BE2C (cell line): ENCODE measurements at regions not wholly inside any gene's neighbourhood (a gene's known extent, or its start where the extent isn't known, plus 50 kb on each side); places are given as distances from the start of the nearest gene placed in this dataset.

ENCODE experiments used
- DNase-seq: peaks from one replicate; pipeline ENCODE4 v3.0.0-alpha.2; 2020
- H3K27me3 ChIP-seq: fragments of 250-450 bp; sonication (Bioruptor Pico); 2 replicates; pipeline ENCODE4 v1.5.1; 2020; ENCODE audit warnings: mild to moderate bottlenecking
- H3K36me3 ChIP-seq: fragments of 250-450 bp; sonication (Bioruptor Pico); 2 replicates; pipeline ENCODE4 v1.5.1; 2020; ENCODE audit warnings: mild to moderate bottlenecking
- H3K4me1 ChIP-seq: fragments of 250-450 bp; sonication (Bioruptor Pico); 2 replicates; pipeline ENCODE4 v1.5.1; 2020
- H3K4me3 ChIP-seq: 2 replicates; pipeline ENCODE4 v1.5.1; 2011; ENCODE audit warnings: low read depth, low read length
- H3K9me3 ChIP-seq: fragments of 250-450 bp; sonication (Bioruptor Pico); 2 replicates; pipeline ENCODE4 v1.5.1; 2020
- CTCF ChIP-seq: IDR thresholded peaks from 2 replicates; pipeline ENCODE4 v1.5.1; 2012; ENCODE audit warnings: mild to moderate bottlenecking, low read depth, low read length

GRCh38 chr1:87511449-87511848 is 182.8 kb downstream of the LMO4 start:
- TF ChIP-seq CTCF = no peak
- Histone ChIP-seq H3K4me3 (no peak overlapping the region), H3K36me3 (no peaks in the 10 kb centered on the region), H3K9me3 (no peaks in the 10 kb centered on the region), H3K27me3 (no peaks in the 10 kb centered on the region), H3K4me1 (no peaks in the 10 kb centered on the region)
- no peak for DNase-seq

- Histone ChIP-seq H3K4me1 (no peaks in the 10 kb centered on the region), H3K4me3 (no peak overlapping the region), H3K36me3 (no peaks in the 10 kb centered on the region), H3K27me3 (no peaks in the 10 kb centered on the region), H3K9me3 (no peaks in the 10 kb centered on the region)
- DNase-seq = no peak
- no peak for TF ChIP-seq CTCF
Measured at GRCh38 chr1:87512431-87512830, 183.8 kb downstream of the LMO4 start.

- Histone ChIP-seq H3K4me1 (no peaks in the 10 kb centered on the region), H3K36me3 (no peaks in the 10 kb centered on the region), H3K4me3 (no peak overlapping the region), H3K9me3 (no peaks in the 10 kb centered on the region), H3K27me3 (no peaks in the 10 kb centered on the region)
- DNase-seq = no peak
- TF ChIP-seq CTCF = no peak
Measured at GRCh38 chr1:87513255-87513654, 184.6 kb downstream of the LMO4 start.

- no peak for DNase-seq
- H3K27me3 ChIP-seq = no peaks in the 10 kb centered on the region
- no peak for TF ChIP-seq CTCF
Measured at GRCh38 chr1:87513966-87514660, 185.4 kb downstream of the LMO4 start.

DNA sequence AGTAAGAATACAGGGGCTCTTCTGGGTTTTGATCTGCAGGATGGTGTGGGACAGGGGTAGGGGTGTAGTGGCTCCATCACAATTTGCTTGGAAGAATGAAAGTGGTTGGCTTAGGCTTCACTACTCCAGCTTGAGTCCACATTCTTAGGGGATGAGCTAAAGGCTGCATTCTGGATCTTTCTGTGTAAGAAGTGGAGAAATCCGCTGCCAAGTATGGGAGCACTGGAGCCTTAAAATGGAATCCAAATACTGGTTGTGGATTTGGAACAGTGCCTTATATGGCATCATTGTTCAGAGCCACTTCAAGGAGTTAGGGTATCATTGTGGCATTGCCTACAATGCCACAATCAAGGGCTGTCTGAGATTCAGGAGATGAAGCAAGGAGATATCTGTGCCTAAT is 187.1 kb downstream of the LMO4 start:
- Histone ChIP-seq H3K27me3 (no peaks in the 10 kb centered on the region), H3K36me3 (no peaks in the 10 kb centered on the region), H3K9me3 (no peaks in the 10 kb centered on the region), H3K4me3 (no peak overlapping the region), H3K4me1 (no peaks in the 10 kb centered on the region)
- TF ChIP-seq CTCF = no peak
- DNase-seq = no peak

More at GRCh38 chr1:87513966-87514660, 185.4 kb downstream of the LMO4 start:
- Histone ChIP-seq H3K36me3 (no peaks in the 10 kb centered on the region), H3K4me3 (no peak overlapping the region), H3K4me1 (no peaks in the 10 kb centered on the region), H3K9me3 (no peaks in the 10 kb centered on the region)

- H3K9me3 ChIP-seq = no peaks in the 10 kb centered on the region
- no peak overlapping the region for H3K4me3 ChIP-seq
- no peak for TF ChIP-seq CTCF
Measured at GRCh38 chr1:87518794-87519193, 190.1 kb downstream of the LMO4 start.

More at GRCh38 chr1:87518794-87519193, 190.1 kb downstream of the LMO4 start:
- no peak for DNase-seq
- H3K27me3 ChIP-seq = no peaks in the 10 kb centered on the region
- H3K4me1 ChIP-seq = no peaks in the 10 kb centered on the region
- no peaks in the 10 kb centered on the region for H3K36me3 ChIP-seq
